Activated CD4-positive, alpha-beta T cell treated with anti-CD3 and anti-CD28 coated beads for 36 hours (primary cell): ENCODE measurements at regions not wholly inside any gene's neighbourhood (a gene's known extent, or its start where the extent isn't known, plus 50 kb on each side); places are given as distances from the start of the nearest gene placed in this dataset.

Source experiments
- ATAC-seq: fragments of 200-7000 bp; cut with Tn5 transposase; one replicate; pipeline ENCODE4 v1.10.0; 2021; ENCODE audit warnings: mild to moderate bottlenecking, moderate library complexity
- CTCF ChIA-PET: fragments of 350-600 bp; sonication (Branson Sonifier 250); formaldehyde crosslinking; loops from one replicate; lab custom pipeline; 2021; ENCODE audit warnings: antibody characterized with exemption; lab: Charles Lee
- POLR2A ChIA-PET: fragments of 350-600 bp; sonication (Branson Sonifier 250); formaldehyde crosslinking; loops from one replicate; lab custom pipeline; 2021; ENCODE audit warnings: antibody characterized with exemption, inconsistent platforms; lab: Charles Lee
- DNase-seq: peaks from one replicate; pipeline ENCODE4 v3.0.0-alpha.2; 2020
- H3K27ac Mint-ChIP-seq: one replicate; pipeline ENCODE4 v1.8.0; 2021; ENCODE audit warnings: mixed read lengths
- H3K27me3 Mint-ChIP-seq: one replicate; pipeline ENCODE4 v1.8.0; 2021; ENCODE audit warnings: mixed read lengths
- H3K36me3 Mint-ChIP-seq: one replicate; pipeline ENCODE4 v1.8.0; 2021; ENCODE audit warnings: low read depth, mixed read lengths
- H3K4me1 Mint-ChIP-seq: one replicate; pipeline ENCODE4 v1.8.0; 2021; ENCODE audit warnings: mixed read lengths
- H3K4me3 Mint-ChIP-seq: one replicate; pipeline ENCODE4 v1.8.0; 2021; ENCODE audit warnings: mild to moderate bottlenecking, moderate library complexity, mixed read lengths
- H3K9me3 Mint-ChIP-seq: one replicate; pipeline ENCODE4 v1.8.0; 2021; ENCODE audit warnings: low read depth, mixed read lengths
- intact Hi-C, 2 experiments: fragments of 100-400 bp; cut with DNase I in 1 of 2; cut with micrococcal nuclease in 1 of 2; formaldehyde crosslinking; loops; one replicate each; pipeline versions ENCODE4 v1.14.2 to v1.15.1; 2022 to 2024; cut with DNase I, micrococcal nuclease

DNA sequence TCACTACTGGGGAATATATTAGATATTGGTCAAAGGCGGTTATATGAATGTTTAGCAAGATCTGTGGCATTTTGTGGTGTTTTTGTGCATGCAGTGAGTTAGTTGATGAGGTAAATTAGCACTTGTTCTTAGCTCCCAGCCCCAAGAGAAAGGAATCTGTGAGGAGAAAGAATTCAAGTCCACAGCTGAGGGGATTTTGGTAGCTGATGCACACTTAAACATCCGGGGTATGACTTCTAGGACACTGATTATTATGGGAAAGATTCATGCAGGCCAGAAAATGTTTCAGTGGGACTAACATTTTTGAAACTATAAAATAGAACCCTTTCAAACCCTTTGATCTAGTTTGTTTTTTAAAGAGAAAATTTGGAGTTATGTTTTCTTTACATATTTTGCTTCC lies 118.2 kb upstream of the RPS23 start:
- Mint-ChIP-seq H3K27me3 (peaks cover 7% of the 10 kb centered on the region), H3K4me1 (no peaks in the 10 kb centered on the region), H3K36me3 (no peaks in the 10 kb centered on the region), H3K9me3 (no peaks in the 10 kb centered on the region), H3K27ac (no peak overlapping the region), H3K4me3 (no peak overlapping the region)
- ChIA-PET CTCF (no interaction called here), POLR2A (no interaction called here)
- intact Hi-C loops: no loop called here
- no peak for DNase-seq
- no peak for ATAC-seq

DNA sequence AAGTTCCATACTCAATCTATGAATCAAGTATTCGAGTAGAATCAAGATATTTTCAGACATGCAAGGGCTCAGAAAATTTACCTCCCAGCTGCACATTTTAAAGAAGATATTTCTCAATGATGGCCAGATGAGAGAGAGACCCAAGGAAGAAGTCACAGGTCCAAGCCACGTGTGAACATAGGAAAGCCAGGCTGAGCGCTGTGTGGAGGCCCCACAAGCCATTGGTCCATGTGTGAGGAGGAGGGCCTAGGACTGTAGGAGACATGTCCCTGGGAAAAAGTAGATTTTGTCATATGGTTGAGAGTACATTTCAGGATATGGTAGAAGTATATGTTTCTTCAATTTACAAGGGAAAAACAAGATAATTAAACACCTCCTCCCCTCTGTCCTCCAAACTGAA lies 115.8 kb upstream of the RPS23 start:
- Mint-ChIP-seq H3K36me3 (no peaks in the 10 kb centered on the region), H3K9me3 (no peaks in the 10 kb centered on the region), H3K4me3 (no peak overlapping the region), H3K27me3 (peaks cover 7% of the 10 kb centered on the region), H3K27ac (no peak overlapping the region), H3K4me1 (peaks cover 7% of the 10 kb centered on the region)
- DNase-seq (no peak), ATAC-seq (no peak)
- ChIA-PET CTCF (no interaction called here), POLR2A (no interaction called here)
- intact Hi-C loops: no loop called here

DNA sequence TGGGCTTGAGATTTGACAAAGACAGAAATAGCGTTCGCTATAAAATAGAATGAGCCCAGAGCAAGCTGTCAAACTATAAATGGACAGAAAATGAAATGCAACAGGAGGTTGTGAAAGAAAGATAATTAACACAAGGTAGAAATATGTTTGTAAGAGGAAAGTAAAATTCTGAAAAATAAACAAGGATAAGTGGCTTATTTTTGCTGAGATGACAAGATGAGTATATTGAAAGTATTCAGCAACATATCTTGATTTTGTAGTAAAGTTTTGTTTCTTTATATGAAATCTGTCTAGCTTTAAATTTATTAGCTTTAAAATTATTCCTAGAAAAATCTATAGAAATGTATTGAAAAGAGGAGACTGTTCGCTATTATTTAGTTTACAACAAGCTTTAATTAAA lies 111.9 kb upstream of the RPS23 start:
- CTCF ChIA-PET: no interaction called here
- Mint-ChIP-seq H3K27ac (no peak overlapping the region), H3K4me3 (no peak overlapping the region), H3K4me1 (peaks cover 11% of the 10 kb centered on the region), H3K9me3 (no peaks in the 10 kb centered on the region), H3K27me3 (peaks cover 7% of the 10 kb centered on the region), H3K36me3 (no peaks in the 10 kb centered on the region)
- ATAC-seq (no peak), DNase-seq (no peak)
- POLR2A ChIA-PET: no interaction called here
- intact Hi-C loops: no loop called here

DNA sequence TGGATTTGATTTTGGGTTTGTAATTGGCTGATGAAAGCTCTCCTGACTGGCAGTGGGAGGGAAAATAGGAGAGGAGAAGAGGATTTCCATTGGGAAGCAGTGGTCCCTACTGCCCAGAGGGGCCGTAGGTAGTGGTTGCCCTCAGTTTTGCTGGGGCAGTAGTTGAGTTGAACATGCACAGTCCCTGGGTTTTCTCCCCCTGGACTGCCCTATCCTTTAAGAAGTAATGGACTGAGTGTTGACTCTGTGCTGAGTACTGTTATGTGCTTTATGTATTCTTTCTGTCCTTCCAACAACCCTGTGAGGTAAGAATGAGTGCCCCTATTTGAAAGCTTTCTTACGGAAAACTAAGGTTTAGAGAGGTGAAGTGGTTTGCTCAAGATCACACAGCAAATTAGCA lies 111.2 kb upstream of the RPS23 start:
- no peaks in the 10 kb centered on the region for H3K36me3 Mint-ChIP-seq
- no peaks in the 10 kb centered on the region for H3K9me3 Mint-ChIP-seq
- DNase-seq (no peak), ATAC-seq (peak; percentile 28)
- H3K27ac Mint-ChIP-seq: peak overlapping the region; percentile 81
- peaks cover 11% of the 10 kb centered on the region for H3K4me1 Mint-ChIP-seq
- no peak overlapping the region for H3K4me3 Mint-ChIP-seq
- intact Hi-C loops: loop anchor here in 1 of 2 experiments (2.0 kb wide), 2 partner anchors 25 to 33 kb away; no protein-coding TSS in a partner anchor
- POLR2A ChIA-PET: interaction anchor here (0.6 kb wide), 1 partner anchor 21 kb away, joined by 3 read pairs; no protein-coding TSS in a partner anchor
- peaks cover 7% of the 10 kb centered on the region for H3K27me3 Mint-ChIP-seq
- CTCF ChIA-PET: no interaction called here

DNA sequence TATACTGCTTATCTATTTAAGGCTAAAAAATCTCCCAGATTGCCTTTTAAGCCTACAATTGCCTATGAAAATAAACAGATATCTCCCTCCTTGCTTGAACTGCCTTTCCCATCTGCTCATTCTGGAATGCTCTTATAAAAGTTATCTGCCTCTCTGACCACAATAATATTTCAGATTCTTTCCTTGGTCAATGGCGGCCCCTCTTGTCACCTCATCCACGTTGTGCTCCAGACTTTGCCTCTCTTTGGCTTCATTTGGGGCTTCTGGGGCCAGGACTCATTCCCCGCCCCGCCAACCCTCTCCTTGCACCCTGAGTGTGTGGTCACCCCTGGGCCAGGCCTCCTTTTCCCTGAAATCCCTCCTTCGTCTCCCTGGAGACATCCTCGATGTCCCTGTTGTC lies 110.0 kb upstream of the RPS23 start:
- CTCF ChIA-PET: no interaction called here
- ATAC-seq (no peak), DNase-seq (no peak)
- Mint-ChIP-seq H3K4me3 (no peak overlapping the region), H3K4me1 (peaks cover 11% of the 10 kb centered on the region), H3K36me3 (no peaks in the 10 kb centered on the region), H3K27ac (no peak overlapping the region), H3K9me3 (no peaks in the 10 kb centered on the region), H3K27me3 (peaks cover 7% of the 10 kb centered on the region)
- intact Hi-C loops: loop anchor here in 1 of 2 experiments (2.0 kb wide), 2 partner anchors 23 to 31 kb away; no protein-coding TSS in a partner anchor
- POLR2A ChIA-PET: no interaction called here

DNA sequence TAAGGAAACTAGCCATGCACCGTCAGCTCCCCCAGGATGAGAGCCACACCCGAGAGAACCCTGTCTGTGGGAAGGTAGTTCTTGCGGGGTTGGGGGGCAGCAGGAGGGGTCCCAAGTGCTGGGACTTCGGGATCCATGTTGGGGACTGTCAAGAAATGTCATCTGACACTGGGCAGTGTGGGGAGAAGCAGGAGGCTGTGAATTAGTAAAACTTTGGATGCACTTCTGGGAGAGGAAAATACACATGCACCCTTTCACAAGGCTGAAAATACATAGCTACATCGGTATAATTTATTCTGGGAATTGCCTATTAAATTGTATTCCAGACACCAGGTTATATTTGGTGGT lies 109.6 kb upstream of the RPS23 start:
- H3K4me3 Mint-ChIP-seq: no peak overlapping the region
- ChIA-PET CTCF (no interaction called here), POLR2A (no interaction called here)
- H3K36me3 Mint-ChIP-seq: no peaks in the 10 kb centered on the region
- no peak for ATAC-seq
- DNase-seq: no peak
- intact Hi-C loops: loop anchor here in 1 of 2 experiments (2.0 kb wide), 2 partner anchors 23 to 31 kb away; no protein-coding TSS in a partner anchor
- H3K9me3 Mint-ChIP-seq: no peaks in the 10 kb centered on the region
- peaks cover 11% of the 10 kb centered on the region for H3K4me1 Mint-ChIP-seq
- H3K27me3 Mint-ChIP-seq: peaks cover 7% of the 10 kb centered on the region
- no peak overlapping the region for H3K27ac Mint-ChIP-seq

DNA sequence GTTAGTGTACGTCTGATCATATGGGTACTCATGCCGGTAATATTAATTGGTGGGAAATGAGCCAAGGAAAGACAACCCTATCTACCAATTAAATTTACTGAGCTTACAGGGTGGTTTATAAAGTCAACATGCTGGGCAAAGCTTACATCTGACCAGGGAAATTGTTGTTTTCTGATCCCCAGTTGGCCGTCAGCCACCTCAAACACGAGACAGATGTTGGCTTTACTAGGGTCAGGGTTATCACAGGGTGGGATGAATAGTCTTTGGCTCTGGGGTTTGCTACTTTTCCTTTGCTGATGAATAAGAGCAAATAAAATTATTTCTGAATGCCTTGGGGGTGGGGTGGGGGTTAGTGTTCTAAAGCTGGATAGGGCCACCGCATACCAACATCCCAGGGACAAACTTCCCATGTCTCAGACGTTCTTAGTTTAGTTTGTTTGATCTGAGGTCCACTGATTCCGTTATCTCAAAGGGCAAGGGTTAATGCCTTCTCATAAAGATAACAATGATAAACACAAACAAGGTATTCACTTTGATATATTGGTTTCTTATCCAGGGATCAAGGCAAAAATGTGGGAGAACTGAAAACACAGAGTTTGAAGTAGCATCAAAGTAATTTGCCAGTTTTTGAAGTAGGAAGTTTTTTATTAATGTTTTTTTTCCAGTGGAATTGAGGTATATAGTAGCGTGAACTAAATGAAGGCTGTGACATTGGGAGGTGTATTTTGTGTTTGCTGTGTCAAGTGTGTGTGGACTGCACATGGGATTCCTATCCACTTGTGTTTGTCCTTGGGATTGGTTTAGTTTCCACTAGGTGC lies 109.1 kb upstream of the RPS23 start:
- H3K36me3 Mint-ChIP-seq: no peaks in the 10 kb centered on the region
- no peak overlapping the region for H3K4me3 Mint-ChIP-seq
- peaks cover 11% of the 10 kb centered on the region for H3K4me1 Mint-ChIP-seq
- intact Hi-C loops: no loop called here
- H3K27me3 Mint-ChIP-seq: peaks cover 5% of the 10 kb centered on the region
- DNase-seq: no peak
- no peak for ATAC-seq
- no peak overlapping the region for H3K27ac Mint-ChIP-seq
- ChIA-PET CTCF (interaction anchor here (1.3 kb wide), 1 partner anchor 36 kb away, joined by 3 read pairs; no protein-coding TSS in a partner anchor), POLR2A (no interaction called here)
- H3K9me3 Mint-ChIP-seq: no peaks in the 10 kb centered on the region

DNA sequence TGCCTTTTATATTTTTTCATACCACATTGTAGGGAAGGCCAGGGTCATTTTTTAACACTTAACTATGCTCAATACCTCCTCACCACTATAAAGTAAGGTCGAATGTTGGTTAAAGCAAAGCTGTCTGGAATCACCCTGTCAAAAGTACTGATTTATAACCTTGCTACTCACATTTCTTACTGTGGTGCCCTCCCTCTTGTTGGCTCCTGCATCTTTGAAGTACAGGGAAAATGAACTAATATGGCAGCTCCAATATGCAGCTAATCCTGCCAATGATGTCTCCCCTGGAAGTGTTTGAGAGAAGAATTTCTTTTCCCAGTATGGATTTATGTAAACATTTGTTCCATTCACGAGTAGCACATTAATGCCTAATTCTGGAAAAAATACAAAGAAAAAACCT lies 108.4 kb upstream of the RPS23 start:
- no peak overlapping the region for H3K27ac Mint-ChIP-seq
- no peak for ATAC-seq
- intact Hi-C loops: no loop called here
- no peak overlapping the region for H3K4me3 Mint-ChIP-seq
- H3K9me3 Mint-ChIP-seq: no peaks in the 10 kb centered on the region
- no peaks in the 10 kb centered on the region for H3K36me3 Mint-ChIP-seq
- ChIA-PET CTCF (interaction anchor here (1.3 kb wide), 1 partner anchor 36 kb away, joined by 3 read pairs; no protein-coding TSS in a partner anchor), POLR2A (no interaction called here)
- no peak for DNase-seq
- peaks cover 11% of the 10 kb centered on the region for H3K4me1 Mint-ChIP-seq
- peaks cover 2% of the 10 kb centered on the region for H3K27me3 Mint-ChIP-seq

DNA sequence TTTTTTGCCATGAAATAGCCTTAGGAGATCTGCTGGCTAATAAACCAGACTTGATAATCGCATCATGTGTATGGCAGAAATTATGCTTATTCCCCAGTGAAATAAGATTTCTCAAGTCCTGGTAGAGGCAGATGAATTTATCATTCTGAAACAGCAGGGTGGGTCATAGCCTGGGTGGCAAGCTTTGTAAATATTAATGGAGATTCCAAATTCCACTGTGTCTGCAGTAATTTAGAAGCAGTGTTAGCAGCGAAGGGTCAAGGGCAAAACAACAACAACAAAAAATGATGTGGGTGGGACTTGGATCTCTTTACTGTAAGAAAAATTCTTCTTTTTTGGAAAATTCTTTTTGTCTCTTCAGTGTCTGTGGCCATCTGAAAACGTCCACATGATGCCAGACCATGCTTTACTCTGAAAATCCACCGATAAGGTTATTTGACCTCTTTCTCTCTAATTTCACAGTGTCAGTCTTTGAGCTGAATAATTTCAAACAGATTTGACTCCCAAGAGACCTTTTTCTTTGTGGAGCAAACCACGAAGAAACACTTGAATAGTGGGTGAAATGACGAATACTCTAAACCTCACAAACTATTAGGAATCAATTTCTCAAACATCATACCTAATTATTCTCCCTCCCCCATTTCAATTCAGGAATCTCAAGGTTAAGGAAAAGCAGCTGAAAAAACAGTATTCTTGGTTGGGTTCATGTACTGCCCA lies 106.0 kb upstream of the RPS23 start:
- no peaks in the 10 kb centered on the region for H3K27me3 Mint-ChIP-seq
- H3K4me3 Mint-ChIP-seq: no peak overlapping the region
- H3K36me3 Mint-ChIP-seq: peaks cover 1% of the 10 kb centered on the region
- ChIA-PET CTCF (interaction anchor here (0.6 to 0.7 kb wide), 2 partner anchors 261 to 392 kb away, joined by 3 read pairs; no protein-coding TSS in a partner anchor), POLR2A (no interaction called here)
- H3K4me1 Mint-ChIP-seq: peaks cover 6% of the 10 kb centered on the region
- no peak overlapping the region for H3K27ac Mint-ChIP-seq
- intact Hi-C loops: no loop called here
- ATAC-seq (no peak), DNase-seq (no peak)
- H3K9me3 Mint-ChIP-seq: no peaks in the 10 kb centered on the region

DNA sequence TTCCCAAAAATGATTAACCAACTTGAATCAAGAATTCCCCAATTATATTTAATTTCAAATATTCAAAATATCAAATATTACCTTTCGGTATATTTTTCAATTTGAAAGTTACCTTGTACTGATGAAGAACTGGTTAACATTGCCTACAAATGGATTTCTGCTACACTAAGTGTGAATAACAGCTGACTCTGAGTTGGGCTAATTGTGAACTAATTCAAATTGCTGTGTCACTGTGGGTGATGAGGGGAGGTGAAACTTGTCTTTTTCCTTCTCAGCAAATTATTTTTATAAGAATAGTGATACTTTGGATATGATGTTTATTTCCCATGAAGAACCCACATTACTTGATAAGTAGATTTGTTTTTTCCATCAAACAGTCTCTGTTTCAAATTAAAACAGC lies 103.4 kb upstream of the RPS23 start:
- ATAC-seq: no peak
- H3K36me3 Mint-ChIP-seq: peaks cover 1% of the 10 kb centered on the region
- DNase-seq: no peak
- H3K4me1 Mint-ChIP-seq: no peaks in the 10 kb centered on the region
- ChIA-PET CTCF (interaction anchor here (0.6 kb wide), 1 partner anchor 14 kb away, joined by 3 read pairs; no protein-coding TSS in a partner anchor), POLR2A (no interaction called here)
- no peak overlapping the region for H3K4me3 Mint-ChIP-seq
- H3K27me3 Mint-ChIP-seq: no peaks in the 10 kb centered on the region
- no peak overlapping the region for H3K27ac Mint-ChIP-seq
- intact Hi-C loops: no loop called here
- no peaks in the 10 kb centered on the region for H3K9me3 Mint-ChIP-seq

DNA sequence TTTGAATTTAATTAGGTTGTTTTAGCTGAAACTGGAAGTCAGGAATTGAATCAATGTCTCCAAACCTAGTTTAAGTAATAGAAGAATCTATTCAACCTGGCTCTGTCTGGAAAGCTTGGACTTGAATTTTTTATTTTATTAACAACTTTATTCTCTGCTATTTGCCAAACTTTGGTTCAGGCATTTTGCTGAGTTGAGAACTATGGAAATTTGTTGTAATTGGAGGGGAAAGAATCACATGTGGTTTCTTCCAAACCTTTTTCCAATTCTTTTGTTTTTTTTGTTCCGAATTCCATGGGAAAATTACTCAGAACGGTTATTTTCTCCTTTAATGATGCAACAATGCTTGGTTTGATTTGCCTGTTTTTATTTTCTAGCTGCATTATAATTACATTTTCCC lies 98.2 kb upstream of the RPS23 start:
- no peak overlapping the region for H3K27ac Mint-ChIP-seq
- peaks cover 2% of the 10 kb centered on the region for H3K9me3 Mint-ChIP-seq
- CTCF ChIA-PET: interaction anchor here (1.0 to 1.2 kb wide), 2 partner anchors 9 to 26 kb away, joined by 5 read pairs; no protein-coding TSS in a partner anchor
- DNase-seq: no peak
- H3K4me1 Mint-ChIP-seq: peaks cover 9% of the 10 kb centered on the region
- peaks cover 1% of the 10 kb centered on the region for H3K36me3 Mint-ChIP-seq
- intact Hi-C loops: no loop called here
- H3K27me3 Mint-ChIP-seq: no peaks in the 10 kb centered on the region
- no peak overlapping the region for H3K4me3 Mint-ChIP-seq
- ATAC-seq: no peak
- POLR2A ChIA-PET: no interaction called here
